ENCODE measurements at regions not wholly inside any gene's neighbourhood (a gene's known extent, or its start where the extent isn't known, plus 50 kb on each side); places are given as distances from the start of the nearest gene placed in this dataset.

DNA sequence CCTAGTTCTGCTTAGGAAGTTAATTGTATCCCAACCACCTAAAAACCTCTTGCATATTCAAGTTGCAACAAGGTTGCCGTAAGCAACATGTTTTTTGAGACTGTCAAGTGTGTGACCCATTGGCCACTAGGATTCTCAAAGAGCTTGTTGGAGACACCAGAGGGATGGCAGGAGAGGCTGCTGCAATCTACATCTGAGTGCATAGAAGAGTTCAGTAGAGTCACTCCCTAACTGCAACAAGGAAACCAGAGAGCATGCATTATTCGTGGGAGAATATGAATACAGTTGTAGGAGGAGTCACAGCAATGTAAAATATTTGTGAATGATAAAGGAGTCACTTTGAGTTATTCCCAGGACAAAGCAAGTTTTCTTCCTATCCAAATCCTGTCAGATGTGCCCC lies 538.6 kb downstream of the TNS3 start:
- TF ChIP-seq, protein P1, sequence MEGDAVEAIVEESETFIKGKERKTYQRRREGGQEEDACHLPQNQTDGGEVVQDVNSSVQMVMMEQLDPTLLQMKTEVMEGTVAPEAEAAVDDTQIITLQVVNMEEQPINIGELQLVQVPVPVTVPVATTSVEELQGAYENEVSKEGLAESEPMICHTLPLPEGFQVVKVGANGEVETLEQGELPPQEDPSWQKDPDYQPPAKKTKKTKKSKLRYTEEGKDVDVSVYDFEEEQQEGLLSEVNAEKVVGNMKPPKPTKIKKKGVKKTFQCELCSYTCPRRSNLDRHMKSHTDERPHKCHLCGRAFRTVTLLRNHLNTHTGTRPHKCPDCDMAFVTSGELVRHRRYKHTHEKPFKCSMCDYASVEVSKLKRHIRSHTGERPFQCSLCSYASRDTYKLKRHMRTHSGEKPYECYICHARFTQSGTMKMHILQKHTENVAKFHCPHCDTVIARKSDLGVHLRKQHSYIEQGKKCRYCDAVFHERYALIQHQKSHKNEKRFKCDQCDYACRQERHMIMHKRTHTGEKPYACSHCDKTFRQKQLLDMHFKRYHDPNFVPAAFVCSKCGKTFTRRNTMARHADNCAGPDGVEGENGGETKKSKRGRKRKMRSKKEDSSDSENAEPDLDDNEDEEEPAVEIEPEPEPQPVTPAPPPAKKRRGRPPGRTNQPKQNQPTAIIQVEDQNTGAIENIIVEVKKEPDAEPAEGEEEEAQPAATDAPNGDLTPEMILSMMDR (IDR thresholded peaks at IDR 0.05; ENCODE audit: low read depth, low read length) = no peak
- H3K4me3 ChIP-seq (ENCODE audit: low read depth, low read length) = no peak overlapping the region

DNA sequence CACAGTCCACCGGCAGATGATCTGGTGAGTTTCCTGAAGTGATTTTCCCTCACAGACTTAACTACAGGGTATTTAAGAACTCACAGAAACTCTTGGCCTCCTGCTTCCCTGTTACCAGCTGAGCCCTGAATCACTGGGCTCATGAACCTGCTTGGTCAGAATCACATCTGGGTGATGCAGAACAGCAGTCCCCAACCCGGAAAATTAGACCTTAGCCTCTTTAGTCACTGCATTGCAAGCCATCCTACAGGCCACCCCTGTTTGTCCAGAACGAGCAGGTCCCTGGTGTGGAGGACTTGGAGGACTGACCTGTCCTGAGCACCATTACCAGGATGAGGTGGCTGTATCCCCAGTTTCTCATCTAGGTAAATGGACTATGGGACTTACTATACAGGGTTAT lies 539.2 kb downstream of the TNS3 start:
- no peak overlapping the region for H3K4me3 ChIP-seq (ENCODE audit: low read depth, low read length)
- TF ChIP-seq, protein P1 (IDR thresholded peaks at IDR 0.05; ENCODE audit: low read depth, low read length) = no peak

DNA sequence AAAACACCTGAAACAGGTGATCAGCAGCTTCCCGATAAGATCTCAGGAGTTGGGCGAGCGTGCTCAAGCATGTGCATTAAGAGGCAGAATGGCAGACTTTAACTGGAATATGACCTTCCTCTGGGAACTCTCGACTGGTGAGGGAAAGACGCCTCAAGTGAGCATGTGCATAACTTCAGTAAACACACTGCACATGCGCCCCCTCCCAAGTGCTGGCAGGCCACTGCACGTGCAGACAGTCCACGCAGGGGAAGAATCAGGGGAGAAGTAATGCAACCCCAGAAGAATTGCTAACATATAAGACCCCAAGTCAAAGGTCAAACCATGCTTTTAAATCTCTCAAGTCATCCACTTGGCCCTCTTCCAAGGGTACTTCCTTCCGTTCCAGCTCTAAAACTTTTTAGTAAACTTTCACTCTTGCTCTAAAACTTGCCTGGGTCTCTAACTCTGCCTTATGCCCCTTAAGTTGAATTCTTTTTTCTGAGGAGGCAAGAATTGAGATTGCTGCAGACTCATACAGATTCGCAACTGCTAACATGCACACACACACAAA lies 541.0 kb downstream of the TNS3 start:
- TF ChIP-seq, protein P1 (IDR thresholded peaks at IDR 0.05; ENCODE audit: low read depth, low read length) = no peak
- H3K4me3 ChIP-seq (ENCODE audit: low read depth, low read length) = no peak overlapping the region

DNA sequence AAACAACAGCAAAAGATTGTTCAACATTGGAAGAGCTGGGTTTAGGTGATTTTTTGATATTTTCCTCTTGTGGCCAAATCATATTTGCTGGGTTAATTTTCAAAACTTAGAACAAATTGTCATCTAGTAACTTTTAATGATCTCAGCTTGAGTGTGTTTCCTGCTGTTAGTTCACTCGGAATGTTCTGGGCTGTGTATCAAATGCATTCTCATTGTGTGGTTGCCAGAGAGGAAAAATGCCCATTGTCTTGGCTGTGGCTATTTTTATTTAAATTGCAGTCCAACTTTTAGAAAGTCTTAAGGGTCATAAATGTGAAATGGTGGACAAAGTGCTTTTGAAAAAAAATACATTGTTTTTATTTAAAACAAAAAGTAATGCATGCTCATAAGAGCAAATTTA lies 542.0 kb downstream of the TNS3 start:
- H3K4me3 ChIP-seq (ENCODE audit: low read depth, low read length) = no peak overlapping the region
- TF ChIP-seq, protein P1 (IDR thresholded peaks at IDR 0.05; ENCODE audit: low read depth, low read length) = no peak

DNA sequence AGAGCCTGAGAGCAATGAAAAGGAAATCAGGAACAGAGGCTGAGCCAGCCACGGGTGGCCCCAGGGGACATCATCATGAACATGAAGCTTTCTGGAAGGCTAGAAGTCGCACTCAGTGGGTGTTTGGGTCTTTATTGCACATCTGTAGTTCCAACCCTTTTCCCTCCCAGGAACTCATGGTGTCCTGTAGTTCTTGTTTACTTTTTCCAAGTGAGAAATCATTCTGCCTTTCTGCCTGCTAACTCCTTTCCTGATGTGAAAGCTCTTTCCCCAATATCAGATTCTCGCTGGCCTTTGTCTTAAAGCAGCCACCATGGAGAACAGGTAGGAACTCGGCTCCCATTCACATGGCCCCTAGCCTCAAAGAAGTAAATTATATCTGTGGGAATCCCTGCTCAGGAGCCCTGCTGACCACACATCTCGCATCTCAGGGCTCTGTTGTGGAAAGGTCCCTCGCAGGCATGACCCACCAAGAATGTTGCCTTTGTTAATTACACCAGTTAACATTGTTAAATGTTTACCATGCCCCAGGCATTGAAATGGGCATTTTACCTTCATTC lies 542.7 kb downstream of the TNS3 start:
- H3K4me3 ChIP-seq (ENCODE audit: low read depth, low read length) = no peak overlapping the region
- TF ChIP-seq, protein P1 (IDR thresholded peaks at IDR 0.05; ENCODE audit: low read depth, low read length) = no peak

DNA sequence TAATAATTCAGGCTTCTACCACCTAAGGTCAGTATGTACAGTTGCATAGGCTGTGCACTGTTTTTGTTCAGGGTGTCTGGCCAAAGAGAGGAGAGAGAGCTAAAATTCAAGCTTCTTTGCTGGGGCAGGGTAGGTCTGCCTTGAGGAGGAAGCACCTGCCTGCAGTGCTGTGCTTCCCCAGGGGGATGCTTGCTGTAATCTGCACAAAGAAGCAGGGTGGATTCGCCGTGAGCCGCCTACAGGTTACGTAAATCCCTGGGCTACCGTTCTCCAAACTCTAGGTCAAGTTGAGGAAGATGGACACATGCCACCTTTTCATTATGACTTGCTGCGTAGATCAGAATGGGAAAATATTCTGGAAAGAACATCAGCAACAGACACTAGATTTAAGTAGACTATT lies 543.3 kb downstream of the TNS3 start:
- TF ChIP-seq, protein P1 (IDR thresholded peaks at IDR 0.05; ENCODE audit: low read depth, low read length) = no peak
- H3K4me3 ChIP-seq (ENCODE audit: low read depth, low read length) = no peak overlapping the region

DNA sequence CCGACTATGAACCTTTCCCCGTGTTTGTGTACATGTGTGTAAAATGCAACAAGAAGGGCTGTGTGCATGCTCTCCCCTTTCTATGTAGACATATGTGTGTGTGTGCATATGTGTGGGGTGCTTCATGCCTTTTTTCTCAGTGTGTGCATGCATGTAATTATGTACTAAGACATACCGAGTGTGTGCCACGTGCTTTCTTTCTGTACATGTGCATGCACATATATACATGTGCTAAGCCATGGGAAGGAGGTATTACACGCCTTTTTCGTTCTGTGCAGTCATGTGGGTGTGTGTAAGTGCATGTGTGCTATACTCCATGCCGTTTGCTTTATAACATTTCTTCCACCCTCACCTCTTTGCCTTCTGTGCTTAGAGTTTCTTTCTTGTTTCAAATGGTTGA lies 544.3 kb downstream of the TNS3 start:
- TF ChIP-seq, protein P1 (IDR thresholded peaks at IDR 0.05; ENCODE audit: low read depth, low read length) = no peak
- H3K4me3 ChIP-seq (ENCODE audit: low read depth, low read length) = no peak overlapping the region

All from WI38 (cell line).